Esophagus mucosa (tissue), 1 donor: ENCODE measurements at regions not wholly inside any gene's neighbourhood (a gene's known extent, or its start where the extent isn't known, plus 50 kb on each side); places are given as distances from the start of the nearest gene placed in this dataset.
"Not testable (repeated sequence)": the region's sequence is repeated elsewhere in the genome, so short reads cannot be mapped to it uniquely, and the experiment has no call there.

Source experiments
- ATAC-seq: fragments of 200-7000 bp; cut with Tn5 transposase; one replicate; pipeline ENCODE4 v1.9.1; 2020
- donor health status: DM: yes; HTN: yes; CAD: no.

GRCh38 chr10:6868036-6868725, 288.1 kb upstream of the PRKCQ start:
- no peak for ATAC-seq

- ATAC-seq = no peak
Measured at GRCh38 chr10:6866757-6867156, 286.7 kb upstream of the PRKCQ start.

DNA sequence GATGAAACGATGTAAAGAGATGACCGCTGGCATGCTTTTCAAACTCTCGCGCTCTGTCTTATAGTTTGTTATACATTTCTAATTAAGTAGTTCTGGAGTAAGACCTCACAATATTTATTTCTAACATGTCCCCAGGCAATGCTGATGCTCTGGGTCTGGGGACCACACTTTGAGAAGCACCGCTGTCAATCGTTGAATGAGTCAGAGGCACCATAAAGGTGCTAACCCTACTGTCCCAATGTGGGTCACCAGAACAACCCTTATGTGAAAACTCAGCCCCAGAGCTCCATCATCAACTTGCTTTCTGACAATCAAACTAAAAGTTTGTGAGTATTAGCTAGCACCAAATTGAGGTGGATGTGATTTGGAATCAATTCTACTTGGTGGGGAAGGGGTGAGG, 284.1 kb upstream of the PRKCQ start:
- no peak for ATAC-seq

- no peak for ATAC-seq
Measured at GRCh38 chr10:6863381-6863780, 283.3 kb upstream of the PRKCQ start.

DNA sequence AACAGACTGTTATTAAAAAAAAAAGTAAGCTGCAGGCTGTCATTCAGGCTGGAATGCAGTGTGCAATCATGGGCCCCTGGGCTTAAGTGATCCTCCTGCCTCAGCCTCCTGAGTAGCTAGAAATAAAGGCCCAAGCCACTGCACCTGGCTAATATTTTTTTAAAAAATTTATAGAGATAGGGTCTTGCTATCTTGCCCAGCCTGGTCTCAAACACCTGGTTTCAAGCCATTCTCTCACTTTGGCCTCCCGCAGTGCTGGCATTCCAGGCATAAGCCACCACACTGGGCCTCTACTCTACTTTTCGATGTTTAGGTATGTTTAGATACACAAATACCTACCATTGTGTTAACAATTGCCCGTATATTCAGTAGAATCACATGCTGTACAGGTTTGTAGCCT, 270.4 kb upstream of the PRKCQ start:
- no peak for ATAC-seq

DNA sequence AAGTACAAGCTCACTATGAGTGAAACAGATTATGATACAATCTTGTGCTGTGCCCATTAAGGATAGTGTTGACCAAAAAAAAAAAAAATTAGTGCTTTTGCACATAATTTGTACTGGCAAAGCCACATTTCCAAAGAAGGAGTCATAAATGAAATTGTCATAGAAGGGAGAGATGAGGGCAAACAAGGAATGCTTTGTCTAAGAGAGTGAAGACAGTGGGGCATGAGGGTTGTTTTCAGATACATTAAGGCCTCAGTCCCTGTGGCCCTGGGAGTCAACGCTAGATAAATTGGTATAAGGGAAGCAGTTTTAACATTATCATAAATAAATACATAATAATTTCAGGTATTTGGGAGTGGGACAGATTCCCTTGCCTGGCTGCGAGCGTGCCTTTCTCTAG, 267.5 kb upstream of the PRKCQ start:
- no peak for ATAC-seq

DNA sequence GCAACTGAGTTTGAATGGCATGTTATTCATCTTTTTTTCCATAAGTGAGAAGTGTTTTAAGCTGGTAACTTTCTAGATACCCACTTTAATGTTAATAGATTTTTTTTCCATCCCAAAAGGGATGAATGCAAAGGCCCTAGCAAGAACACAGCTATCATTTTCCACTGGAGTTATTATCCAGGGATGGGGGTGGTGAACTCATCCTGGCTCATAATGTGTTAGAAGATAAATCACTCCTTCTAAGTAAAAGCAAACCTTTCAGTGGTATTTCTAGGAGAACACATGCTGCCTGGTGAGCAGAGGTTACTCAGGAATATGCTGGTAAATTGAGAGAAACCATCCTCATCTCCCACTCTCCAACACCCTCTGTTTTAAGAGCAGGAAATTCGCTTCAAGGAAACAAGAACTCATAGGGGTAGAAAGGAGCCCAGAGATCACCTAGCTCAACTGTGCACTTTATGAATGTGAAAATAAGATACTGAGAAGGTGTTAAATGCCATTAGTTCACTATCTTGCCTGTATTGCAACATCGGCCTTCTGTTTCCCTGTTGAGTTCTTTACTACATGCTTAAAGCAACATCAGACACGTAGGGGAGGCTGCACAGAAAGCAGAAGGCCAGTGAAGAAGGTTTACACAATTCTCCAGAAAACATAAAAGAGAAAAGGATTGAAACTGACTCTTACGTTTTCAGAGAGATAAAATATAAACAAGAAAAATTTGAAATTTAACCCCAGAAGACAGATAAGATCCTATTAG, 264.0 kb upstream of the PRKCQ start:
- no peak for ATAC-seq

DNA sequence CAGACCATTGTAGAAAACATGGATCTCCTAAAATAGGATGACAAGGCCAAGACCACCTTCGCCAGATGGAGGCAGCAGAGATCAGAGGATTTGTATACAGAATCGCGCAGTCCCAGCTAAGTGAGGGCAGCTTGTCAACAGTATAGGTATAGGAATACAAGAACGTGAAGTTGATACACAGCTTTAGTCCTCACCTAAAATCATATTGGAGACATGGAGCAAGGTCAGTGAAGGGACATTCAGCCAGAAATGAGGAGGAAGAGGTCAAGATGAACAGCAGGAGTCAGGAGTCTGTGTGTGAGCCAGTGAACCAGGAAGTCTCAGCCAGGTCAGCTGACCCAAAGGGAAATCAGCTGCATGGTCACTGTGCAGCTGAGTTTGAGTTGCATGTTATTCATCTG, 263.4 kb upstream of the PRKCQ start:
- ATAC-seq = no peak

DNA sequence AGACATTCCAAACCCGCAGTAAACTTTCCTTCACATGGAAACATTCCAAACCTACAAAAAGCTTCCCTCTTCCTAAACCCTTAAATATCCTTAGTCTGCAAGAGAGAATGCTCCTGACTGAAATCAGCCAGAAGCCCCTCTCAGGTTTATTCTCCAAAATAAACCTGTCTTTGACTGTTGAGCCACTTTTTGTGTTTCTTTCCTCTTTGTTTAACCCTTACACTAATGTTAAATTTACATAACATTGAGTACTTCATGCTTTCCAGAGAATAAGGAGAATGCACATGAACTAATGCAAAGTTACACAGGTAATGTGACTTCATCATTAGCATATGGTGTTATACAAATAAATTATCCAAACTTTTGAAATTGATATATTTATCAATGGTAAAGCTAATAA, 262.6 kb upstream of the PRKCQ start:
- ATAC-seq = no peak

- no peak for ATAC-seq
Measured at GRCh38 chr10:6841761-6842160, 261.7 kb upstream of the PRKCQ start.

- no peak for ATAC-seq
Measured at GRCh38 chr10:6840766-6841165, 260.7 kb upstream of the PRKCQ start.

DNA sequence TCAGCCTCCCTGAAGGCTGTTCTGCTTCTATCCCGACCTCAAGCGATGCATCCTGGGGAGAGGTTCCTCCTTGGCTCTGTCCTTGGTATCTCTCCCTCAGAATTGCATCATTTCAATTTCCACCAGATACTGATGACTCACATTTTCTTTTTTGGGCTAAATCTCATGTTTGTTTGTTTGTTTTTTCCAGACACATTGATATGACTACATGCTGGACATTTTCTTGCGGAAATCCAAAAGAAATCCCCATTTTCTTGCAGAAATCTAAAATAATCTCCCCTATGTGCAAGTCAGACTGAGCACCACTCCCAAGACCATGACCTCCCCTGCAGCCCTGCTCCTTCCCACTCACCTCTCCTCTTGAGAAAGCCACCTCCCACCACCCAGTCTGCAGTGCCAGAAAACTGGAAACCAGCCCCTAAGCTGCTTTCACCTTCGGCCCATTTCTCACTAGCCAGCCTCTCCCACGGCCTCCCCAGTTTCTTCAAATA, 260.2 kb upstream of the PRKCQ start:
- ATAC-seq = no peak

DNA sequence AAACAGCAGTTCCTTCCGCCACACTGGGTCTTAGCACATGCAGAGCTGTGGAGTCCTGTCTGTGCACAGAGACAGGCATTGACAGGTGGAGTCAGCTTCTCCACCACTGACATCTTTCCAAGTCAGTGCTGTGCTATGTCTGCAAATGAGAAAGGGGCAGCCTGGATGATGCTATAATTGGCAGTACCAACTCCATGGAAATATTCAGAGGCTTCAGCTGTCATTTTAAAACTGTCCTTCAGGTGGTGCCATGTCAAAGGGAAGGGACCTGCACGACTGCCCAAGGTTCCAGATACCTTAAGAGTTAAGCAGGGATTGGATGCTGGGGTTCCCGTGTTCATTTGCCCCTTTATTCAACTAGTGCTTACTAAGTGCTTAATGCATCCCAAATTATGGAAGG, 258.0 kb upstream of the PRKCQ start:
- no peak for ATAC-seq

DNA sequence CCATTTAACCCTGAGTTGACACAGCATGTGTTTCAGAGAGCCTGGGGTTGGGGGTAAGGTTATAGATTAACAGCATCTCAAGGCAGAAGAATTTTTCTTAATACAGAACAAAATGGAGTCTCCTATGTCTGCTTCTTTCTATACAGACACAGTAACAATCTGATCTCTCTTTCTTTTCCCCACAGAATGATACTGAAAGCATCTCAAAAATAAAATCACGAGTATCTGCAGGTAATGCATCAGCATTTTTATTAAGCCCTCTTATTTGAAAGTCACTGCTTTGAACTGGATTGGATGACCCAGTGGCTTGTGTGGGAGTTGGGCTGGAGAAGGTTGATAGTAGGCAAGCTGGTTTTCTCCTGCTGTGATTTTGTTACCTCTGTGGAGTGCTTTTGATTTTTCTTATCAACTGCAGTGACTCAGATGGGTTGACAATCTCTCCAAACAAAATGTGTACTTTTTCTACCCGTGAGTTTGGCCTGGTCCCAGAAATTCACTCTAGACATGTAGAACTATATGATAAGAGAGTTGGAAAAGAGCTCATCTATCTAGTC, 253.5 kb upstream of the PRKCQ start:
- no peak for ATAC-seq

- ATAC-seq = not testable (repeated sequence)
Measured at GRCh38 chr10:6830981-6831380, 250.9 kb upstream of the PRKCQ start.

GRCh38 chr10:6824793-6825192, 244.7 kb upstream of the PRKCQ start:
- ATAC-seq = not testable (repeated sequence)

- ATAC-seq = no peak
Measured at GRCh38 chr10:6823770-6824169, 243.7 kb upstream of the PRKCQ start.

DNA sequence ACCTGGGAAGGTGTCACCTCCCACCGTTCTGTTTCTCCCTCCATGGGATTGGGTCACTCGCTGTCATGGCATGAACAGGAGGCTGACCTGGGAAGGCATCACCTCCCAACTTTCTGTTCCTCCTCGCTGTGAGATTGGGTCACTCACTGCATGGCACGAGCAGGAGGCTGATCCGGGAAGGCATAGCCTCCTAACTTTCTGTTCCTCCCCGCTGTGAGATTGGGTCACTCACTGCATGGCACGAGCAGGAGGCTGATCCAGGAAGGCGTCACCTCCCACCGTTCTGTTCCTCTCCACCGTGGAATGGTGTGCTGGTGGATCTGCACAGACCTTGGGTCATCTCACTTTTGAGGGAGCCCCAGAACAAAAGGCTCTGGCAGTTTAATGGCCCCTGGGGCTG, 239.2 kb upstream of the PRKCQ start:
- ATAC-seq = no peak

- ATAC-seq = no peak
Measured at GRCh38 chr10:6817770-6818169, 237.7 kb upstream of the PRKCQ start.

DNA sequence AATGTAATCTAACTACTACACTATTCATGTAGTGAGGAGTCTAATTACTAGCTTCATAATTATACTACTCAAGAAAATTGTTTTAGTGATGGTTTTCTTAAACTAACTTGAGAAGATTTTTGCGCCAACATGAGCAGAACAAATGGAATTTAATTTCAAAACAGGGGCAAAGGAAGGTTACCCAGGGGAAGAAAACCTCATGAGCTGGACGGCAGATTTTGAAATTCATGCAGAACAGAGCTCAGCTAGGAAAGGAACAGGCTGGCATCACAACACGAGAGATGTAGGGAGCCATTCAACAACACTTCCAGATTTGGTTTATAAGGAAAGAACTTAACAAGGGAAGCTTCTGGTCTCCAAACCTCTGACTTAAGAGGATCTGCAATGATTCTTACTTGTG, 235.3 kb upstream of the PRKCQ start:
- no peak for ATAC-seq

- ATAC-seq = no peak
Measured at GRCh38 chr10:6813856-6814255, 233.8 kb upstream of the PRKCQ start.

- no peak for ATAC-seq
Measured at GRCh38 chr10:6813306-6813705, 233.2 kb upstream of the PRKCQ start.

- ATAC-seq = no peak
Measured at GRCh38 chr10:6811153-6811552, 231.1 kb upstream of the PRKCQ start.

DNA sequence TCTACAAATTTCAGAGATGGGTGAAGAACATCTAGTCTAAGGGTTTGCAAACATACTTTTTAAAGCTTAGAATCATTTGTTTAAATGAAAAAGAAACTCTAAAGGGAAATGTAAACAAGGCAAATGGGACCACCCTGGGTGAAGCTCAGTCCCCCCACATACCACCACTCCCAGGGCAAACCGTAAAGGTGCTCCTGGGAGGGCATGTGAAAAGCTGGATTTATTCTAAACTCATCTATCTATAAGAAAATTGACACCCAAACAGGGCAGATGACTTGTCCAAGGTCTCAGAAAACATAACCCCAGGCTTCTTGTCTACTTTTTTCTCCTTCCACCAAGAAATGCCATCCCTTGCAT, 223.3 kb upstream of the PRKCQ start:
- no peak for ATAC-seq
